Naive thymus-derived CD8-positive, alpha-beta T cell (primary cell): ENCODE measurements at regions not wholly inside any gene's neighbourhood (a gene's known extent, or its start where the extent isn't known, plus 50 kb on each side); places are given as distances from the start of the nearest gene placed in this dataset.

Experiments used
- ATAC-seq, 2 donors: fragments of 150-1000 bp; cut with Tn5 transposase in 1 of 2; sonication (Bioruptor Pico), chemical (Tn5 transposase) in 1 of 2; 1 replicate in 1 of 2; 2 replicates in 1 of 2; pipeline ENCODE4 v1.10.0; 2021; ENCODE audit warnings: mild to moderate bottlenecking in 2 of 2, moderate library complexity in 2 of 2
- POLR2A ChIA-PET: fragments of 350-600 bp; sonication (Branson Sonifier 250); formaldehyde crosslinking; loops from one replicate; lab custom pipeline; 2021; ENCODE audit warnings: antibody characterized with exemption; lab: Charles Lee
- DNase-seq, 10 donors: peaks; one replicate each; pipeline versions ENCODE4 v3.0.0 to v3.0.0-alpha.2; 2020 to 2022
- H3K27ac Mint-ChIP-seq, 10 donors: one replicate each; pipeline ENCODE4 v1.8.0; 2020 to 2022; ENCODE audit warnings: mild to moderate bottlenecking in 10 of 10, mixed read lengths in 10 of 10, moderate library complexity in 4 of 10, inconsistent platforms in 1 of 10
- H3K27me3 Mint-ChIP-seq, 5 donors: one replicate each; pipeline ENCODE4 v1.8.0; 2021 to 2022; ENCODE audit warnings: mixed read lengths in 5 of 5
- H3K36me3 Mint-ChIP-seq, 3 donors: one replicate each; pipeline ENCODE4 v1.8.0; 2020 to 2022; ENCODE audit warnings: mixed read lengths in 3 of 3, mild to moderate bottlenecking in 2 of 3, inconsistent platforms in 1 of 3
- H3K4me1 Mint-ChIP-seq, 4 donors: one replicate each; pipeline ENCODE4 v1.8.0; 2021 to 2022; ENCODE audit warnings: mixed read lengths in 4 of 4
- H3K4me3 Mint-ChIP-seq, 10 donors: one replicate each; pipeline ENCODE4 v1.8.0; 2020 to 2022; ENCODE audit warnings: mild to moderate bottlenecking in 10 of 10, mixed read lengths in 10 of 10, moderate library complexity in 6 of 10, inconsistent platforms in 1 of 10
- H3K9me3 Mint-ChIP-seq, 9 donors: one replicate each; pipeline ENCODE4 v1.8.0; 2020 to 2022; ENCODE audit warnings: mixed read lengths in 9 of 9, mild to moderate bottlenecking in 3 of 9, inconsistent platforms in 1 of 9, moderate library complexity in 1 of 9

DNA sequence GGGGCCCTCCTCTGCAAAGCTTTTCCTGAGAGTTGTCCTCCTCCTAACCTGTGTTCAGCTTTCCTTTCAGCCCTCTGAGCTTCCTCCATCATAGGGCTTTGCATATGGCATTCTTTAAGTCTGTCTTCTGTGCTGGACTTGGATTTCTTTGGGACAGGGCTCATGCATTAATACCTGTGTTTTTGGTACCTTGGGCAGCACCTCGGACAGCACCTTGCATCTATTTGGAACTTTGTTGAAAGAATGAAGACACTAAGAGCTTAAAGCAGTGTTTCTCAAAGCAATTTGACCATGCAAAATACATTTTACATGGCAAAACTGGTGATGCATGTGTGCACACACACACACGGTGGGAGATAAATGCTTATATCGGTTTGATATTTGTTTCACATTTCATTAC is 115.0 kb upstream of the SRRM4 start:
- no peak overlapping the region for H3K4me3 Mint-ChIP-seq
- H3K27ac Mint-ChIP-seq = no peak overlapping the region
- peaks cover 3 to 26% (median 16%) of the 10 kb centered on the region in 5 donors for H3K27me3 Mint-ChIP-seq
- H3K4me1 Mint-ChIP-seq = no peaks in the 10 kb centered on the region
- POLR2A ChIA-PET = no interaction called here
- no peak for ATAC-seq
- peaks cover 0 to 11% (median 4%) of the 10 kb centered on the region in 9 donors for H3K9me3 Mint-ChIP-seq
- DNase-seq = no peak
- H3K36me3 Mint-ChIP-seq = no peaks in the 10 kb centered on the region

DNA sequence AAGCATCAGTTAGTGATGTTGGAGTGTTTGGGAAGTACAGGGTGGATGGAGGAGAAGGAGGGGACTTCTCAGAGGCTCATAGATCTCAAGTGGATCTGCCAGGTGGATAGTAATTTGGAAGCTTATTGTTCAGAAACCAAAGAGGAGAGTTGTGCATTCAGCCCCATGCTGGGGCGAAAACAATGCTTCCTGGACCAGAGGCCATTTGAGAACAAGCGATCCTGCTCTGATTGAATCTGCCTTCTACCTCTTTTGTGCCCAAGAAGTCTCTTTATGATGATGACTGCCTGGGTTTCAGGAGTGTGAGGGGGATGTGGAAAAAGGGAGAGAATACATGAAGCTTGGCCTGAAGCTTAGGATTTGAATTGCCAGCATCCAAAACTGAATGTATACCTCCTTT is 110.8 kb upstream of the SRRM4 start:
- Mint-ChIP-seq H3K4me3 (no peak overlapping the region), H3K36me3 (no peaks in the 10 kb centered on the region), H3K27ac (no peak overlapping the region), H3K9me3 (peaks cover 0 to 6% (median 0%) of the 10 kb centered on the region in 9 donors), H3K27me3 (peaks cover 0 to 18% (median 7%) of the 10 kb centered on the region in 5 donors), H3K4me1 (no peaks in the 10 kb centered on the region)
- POLR2A ChIA-PET = no interaction called here
- ATAC-seq (no peak), DNase-seq (no peak)

DNA sequence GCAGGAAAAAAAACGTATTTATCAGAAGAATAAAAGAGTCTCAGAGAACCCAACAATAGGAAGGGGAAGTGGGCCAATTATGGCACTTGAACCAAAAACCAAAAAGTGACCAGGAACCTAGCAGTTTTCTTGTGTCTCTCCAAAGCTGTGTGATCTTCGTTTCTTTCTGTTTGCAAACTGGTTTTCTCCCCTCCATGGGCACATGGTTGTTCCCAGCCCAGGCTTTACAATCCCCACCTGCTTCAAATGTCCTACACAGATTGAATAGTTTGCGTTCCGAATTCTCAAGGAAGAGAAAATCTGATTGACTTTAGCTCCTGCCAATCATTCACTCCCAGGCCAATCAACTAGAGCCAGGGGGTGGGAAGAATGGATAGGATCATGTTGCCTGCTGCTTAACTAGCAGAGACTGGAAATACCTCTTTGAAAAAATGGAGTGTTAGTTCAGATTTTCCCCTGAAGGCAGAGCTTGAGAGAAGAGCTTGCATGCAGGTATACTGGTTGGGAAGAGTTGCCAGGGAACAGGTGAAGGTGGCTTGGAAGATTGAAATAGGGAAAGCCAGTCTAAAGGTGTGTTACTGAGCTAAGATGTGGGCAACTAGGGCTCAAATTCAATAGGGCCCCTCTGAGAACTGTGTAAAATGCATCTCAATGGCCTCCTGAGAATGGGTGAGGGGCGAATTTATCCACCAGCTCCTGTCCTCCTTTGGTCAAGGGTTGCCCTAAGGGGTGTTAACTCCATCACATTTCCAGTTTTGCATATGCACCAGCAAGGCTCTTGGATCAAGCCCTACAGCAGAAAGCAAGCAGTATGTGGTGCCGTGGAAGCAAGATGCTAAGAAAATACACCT is 106.4 kb upstream of the SRRM4 start:
- Mint-ChIP-seq H3K9me3 (peaks cover 0 to 4% (median 0%) of the 10 kb centered on the region in 9 donors), H3K27me3 (peaks cover 0 to 12% (median 2%) of the 10 kb centered on the region in 5 donors), H3K4me1 (no peaks in the 10 kb centered on the region), H3K4me3 (no peak overlapping the region), H3K27ac (no peak overlapping the region), H3K36me3 (no peaks in the 10 kb centered on the region)
- ATAC-seq (no peak), DNase-seq (no peak)
- POLR2A ChIA-PET = no interaction called here

DNA sequence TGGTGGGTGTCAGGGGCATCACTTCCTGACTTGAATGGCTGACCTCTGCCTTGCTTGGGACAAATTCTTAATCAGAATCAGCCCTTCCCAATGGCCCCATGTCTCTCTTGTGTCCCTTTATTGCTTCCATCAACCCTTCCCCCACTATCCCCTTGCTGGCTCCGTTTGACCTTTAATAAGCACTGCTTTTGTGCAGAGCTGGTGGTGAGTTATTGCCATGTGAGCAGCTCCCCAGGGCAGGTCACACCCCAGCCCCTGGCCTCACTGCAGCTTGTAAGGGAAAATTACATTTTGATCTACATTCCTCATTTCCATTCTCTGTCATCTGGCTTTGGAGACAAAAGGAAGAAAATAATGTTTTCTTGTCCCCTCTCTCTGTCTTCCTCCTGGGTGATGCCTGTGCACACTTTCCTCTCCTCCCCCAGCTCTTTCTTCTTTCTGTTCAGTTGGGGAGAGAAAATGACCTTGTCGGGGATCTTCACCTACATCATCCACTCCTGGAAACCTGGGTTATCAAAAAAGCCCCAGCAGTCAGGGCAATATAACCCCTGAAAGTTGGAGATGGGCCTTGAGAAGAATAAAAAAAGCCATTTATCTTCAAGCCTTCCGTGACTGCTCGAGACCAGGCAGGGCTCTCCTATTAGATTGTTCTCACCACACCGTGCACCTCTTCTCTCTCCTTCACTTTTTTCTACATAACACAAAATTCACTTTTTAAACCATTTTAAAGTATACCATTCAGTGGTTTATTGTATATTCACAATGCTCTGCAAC is 100.4 kb upstream of the SRRM4 start:
- no peaks in the 10 kb centered on the region for H3K36me3 Mint-ChIP-seq
- ATAC-seq (no peak), DNase-seq (no peak)
- H3K4me3 Mint-ChIP-seq = no peak overlapping the region
- POLR2A ChIA-PET = no interaction called here
- H3K27me3 Mint-ChIP-seq = peaks cover 0 to 8% (median 3%) of the 10 kb centered on the region in 5 donors
- no peak overlapping the region for H3K27ac Mint-ChIP-seq
- H3K4me1 Mint-ChIP-seq = no peaks in the 10 kb centered on the region
- H3K9me3 Mint-ChIP-seq = peaks cover 2 to 20% (median 5%) of the 10 kb centered on the region in 9 donors

DNA sequence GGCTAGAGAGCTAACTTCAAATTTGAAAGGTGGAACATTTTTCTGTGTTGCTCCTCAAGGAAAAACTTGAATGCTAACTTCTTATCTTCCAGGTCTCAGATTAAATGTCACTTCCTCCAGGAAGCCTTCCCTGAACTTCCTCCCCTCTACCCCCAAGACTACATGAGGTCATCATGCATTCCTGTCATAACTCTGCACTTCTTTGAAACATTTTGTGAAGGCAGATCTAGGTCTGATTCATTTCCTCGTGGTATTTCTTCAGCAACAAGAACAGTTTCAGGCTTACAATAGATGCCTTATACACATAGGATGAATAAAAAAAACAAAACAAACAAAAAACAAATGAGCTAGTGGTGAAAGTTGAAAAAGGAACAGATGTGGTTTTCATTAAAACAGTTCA is 97.1 kb upstream of the SRRM4 start:
- ATAC-seq (no peak), DNase-seq (no peak)
- H3K27me3 Mint-ChIP-seq = peaks cover under 1 to 8% (median 3%) of the 10 kb centered on the region in 5 donors
- POLR2A ChIA-PET = no interaction called here
- no peaks in the 10 kb centered on the region for H3K4me1 Mint-ChIP-seq
- no peak overlapping the region for H3K27ac Mint-ChIP-seq
- no peaks in the 10 kb centered on the region for H3K36me3 Mint-ChIP-seq
- H3K4me3 Mint-ChIP-seq = no peak overlapping the region
- H3K9me3 Mint-ChIP-seq = peaks cover 0 to 20% (median 5%) of the 10 kb centered on the region in 9 donors

DNA sequence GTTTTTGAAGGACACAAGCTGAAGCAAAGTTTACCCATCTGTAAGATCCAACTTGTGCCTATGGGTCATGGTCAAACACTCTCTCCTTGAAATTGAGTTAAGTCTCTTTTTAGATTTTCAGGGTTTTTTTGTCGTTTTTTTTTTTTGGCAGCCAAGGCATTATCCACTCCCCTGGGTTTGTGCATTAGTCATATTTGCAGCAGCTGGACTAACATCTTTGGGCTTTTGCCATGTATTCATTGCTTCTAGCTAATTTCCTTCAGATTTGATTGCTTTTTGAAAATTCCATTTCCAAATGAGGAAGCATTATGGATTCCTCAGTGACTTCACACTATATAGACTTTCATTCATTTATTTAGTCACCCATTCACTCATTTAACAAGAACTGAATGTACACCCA is 80.3 kb upstream of the SRRM4 start:
- H3K4me3 Mint-ChIP-seq = no peak overlapping the region
- peaks cover 0 to 19% (median 5%) of the 10 kb centered on the region in 9 donors for H3K9me3 Mint-ChIP-seq

DNA sequence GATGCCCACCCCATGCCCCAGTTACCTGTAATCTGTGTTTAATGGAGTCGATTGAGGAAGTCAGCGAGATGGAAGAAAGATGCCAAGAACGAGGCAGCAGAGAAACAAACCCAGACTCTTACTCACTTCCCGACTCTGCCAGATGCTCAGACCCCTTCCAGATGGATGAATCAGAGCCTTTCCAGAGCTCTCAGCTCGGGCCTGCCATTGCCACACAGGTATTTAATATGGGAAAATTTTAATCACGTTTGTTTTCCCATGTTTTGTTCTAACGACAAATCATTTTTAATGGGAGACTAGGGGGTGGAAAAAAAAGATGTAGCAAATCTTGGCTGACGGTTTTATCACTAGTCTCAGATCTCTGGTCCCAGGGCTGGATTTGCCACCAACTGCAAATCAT is 72.5 kb upstream of the SRRM4 start:
- Mint-ChIP-seq H3K4me3 (no peak overlapping the region), H3K36me3 (no peaks in the 10 kb centered on the region), H3K9me3 (peaks cover 0 to 26% (median 0%) of the 10 kb centered on the region in 9 donors), H3K27ac (no peak overlapping the region), H3K27me3 (peaks cover 0 to 4% (median 0%) of the 10 kb centered on the region in 5 donors), H3K4me1 (no peaks in the 10 kb centered on the region)
- DNase-seq (no peak), ATAC-seq (no peak)
- POLR2A ChIA-PET = no interaction called here

More for the DNA sequence above, 80.3 kb upstream of the SRRM4 start:
- POLR2A ChIA-PET = no interaction called here
- no peak overlapping the region for H3K27ac Mint-ChIP-seq
- H3K4me1 Mint-ChIP-seq = no peaks in the 10 kb centered on the region
- ATAC-seq (no peak), DNase-seq (no peak)
- H3K27me3 Mint-ChIP-seq = peaks cover 0 to 9% (median 0%) of the 10 kb centered on the region in 5 donors
- H3K36me3 Mint-ChIP-seq = no peaks in the 10 kb centered on the region

DNA sequence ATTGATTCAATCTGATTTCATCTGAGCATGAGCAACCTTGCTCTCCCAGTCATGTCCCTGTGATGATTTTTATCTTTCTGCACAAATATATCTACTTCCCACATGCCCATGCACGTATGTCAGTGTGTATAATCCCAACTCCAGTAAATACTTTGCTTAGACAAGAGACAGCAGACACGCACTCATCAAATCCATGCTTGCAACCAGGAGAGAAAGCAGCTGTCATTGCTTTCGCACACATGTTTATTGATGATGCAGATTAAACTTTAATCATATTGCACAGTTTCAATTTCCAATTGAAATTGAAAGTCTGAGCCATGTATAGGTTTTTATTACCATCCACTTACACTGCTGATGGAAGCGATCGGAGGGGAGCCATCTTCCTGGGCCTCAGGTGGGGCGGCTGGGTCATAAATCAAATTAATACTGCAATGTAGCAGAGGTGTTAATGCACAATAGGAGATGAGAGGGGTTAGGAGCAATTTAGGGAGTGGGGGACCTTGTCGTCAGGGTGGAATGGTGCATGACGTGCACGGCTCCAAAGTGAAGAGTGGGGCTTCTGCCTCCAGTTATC is 68.6 kb upstream of the SRRM4 start:
- Mint-ChIP-seq H3K4me3 (no peak overlapping the region), H3K27me3 (peaks cover 0 to 4% (median 0%) of the 10 kb centered on the region in 5 donors), H3K36me3 (no peaks in the 10 kb centered on the region), H3K9me3 (peaks cover 0 to 3% (median 0%) of the 10 kb centered on the region in 9 donors), H3K27ac (no peak overlapping the region), H3K4me1 (no peaks in the 10 kb centered on the region)
- ATAC-seq (no peak), DNase-seq (no peak)
- POLR2A ChIA-PET = no interaction called here

DNA sequence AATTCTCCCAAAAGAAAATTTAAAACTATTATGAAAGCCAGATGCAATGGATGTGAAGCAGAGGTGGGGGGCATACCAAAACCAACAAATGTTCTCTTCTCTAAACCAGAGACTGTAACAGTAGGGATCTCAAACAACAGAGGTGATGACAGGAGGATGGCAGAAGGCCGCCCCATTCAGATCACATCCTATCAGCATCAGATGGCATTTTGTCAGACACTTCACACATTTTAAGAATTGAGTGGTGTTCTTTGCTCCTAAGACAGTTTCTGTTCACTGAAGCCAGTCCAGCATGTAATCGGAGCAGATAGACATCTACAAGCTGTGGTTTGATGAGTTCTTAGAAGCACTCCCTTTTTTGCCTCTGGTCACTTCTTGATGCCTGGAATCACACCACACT is 59.6 kb upstream of the SRRM4 start:
- ATAC-seq (no peak), DNase-seq (no peak)
- no peak overlapping the region for H3K4me3 Mint-ChIP-seq
- POLR2A ChIA-PET = no interaction called here
- peaks cover 0 to 10% (median 2%) of the 10 kb centered on the region in 9 donors for H3K9me3 Mint-ChIP-seq
- no peaks in the 10 kb centered on the region for H3K36me3 Mint-ChIP-seq
- no peaks in the 10 kb centered on the region for H3K4me1 Mint-ChIP-seq
- H3K27me3 Mint-ChIP-seq = peaks cover 2 to 16% (median 4%) of the 10 kb centered on the region in 5 donors
- H3K27ac Mint-ChIP-seq = no peak overlapping the region

DNA sequence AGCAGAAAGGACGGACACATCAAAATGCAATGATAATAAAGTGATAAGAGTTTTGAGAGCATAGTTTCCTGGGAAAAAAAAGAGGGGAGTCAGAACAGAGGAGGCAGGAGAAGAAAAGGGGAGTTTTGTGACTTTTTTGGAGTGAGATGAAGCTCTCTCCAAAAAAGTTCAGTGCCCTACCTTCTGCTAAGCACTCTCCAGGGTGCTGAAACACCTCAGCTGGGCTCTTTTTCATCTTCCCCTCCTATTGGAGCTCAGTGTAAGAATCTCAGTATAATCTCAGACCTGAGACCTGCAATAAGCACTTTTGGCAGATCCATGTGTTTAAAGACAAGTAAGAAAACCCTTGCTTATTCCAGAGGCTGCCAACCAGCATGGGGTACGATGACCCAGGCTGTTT is 58.9 kb upstream of the SRRM4 start:
- Mint-ChIP-seq H3K27ac (no peak overlapping the region), H3K4me3 (no peak overlapping the region), H3K4me1 (no peaks in the 10 kb centered on the region)

DNA sequence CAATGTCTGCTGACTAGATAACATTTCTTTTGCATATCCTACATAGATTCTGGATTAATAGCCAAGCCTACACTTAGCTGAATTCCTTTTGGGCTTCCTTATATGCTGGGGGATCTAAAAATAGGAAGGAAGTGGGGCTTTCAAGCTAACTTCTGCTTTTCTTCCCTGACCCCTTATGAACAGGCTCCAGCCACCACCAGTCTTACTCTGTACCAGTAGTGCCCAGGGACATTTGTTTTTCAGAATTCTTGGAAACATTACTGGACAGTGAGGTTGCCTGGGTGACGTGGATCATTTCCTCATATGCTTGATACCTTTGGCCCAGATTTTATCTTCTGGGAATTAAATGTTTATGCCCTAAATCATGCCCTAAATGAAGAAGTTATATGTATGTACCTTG is 55.9 kb upstream of the SRRM4 start:
- POLR2A ChIA-PET = no interaction called here
- DNase-seq (no peak), ATAC-seq (no peak)
- Mint-ChIP-seq H3K36me3 (no peaks in the 10 kb centered on the region), H3K9me3 (peaks cover 0 to 26% (median 6%) of the 10 kb centered on the region in 9 donors), H3K27ac (no peak overlapping the region), H3K27me3 (peaks cover 2 to 16% (median 5%) of the 10 kb centered on the region in 5 donors), H3K4me1 (peaks cover 0 to 2% (median 0%) of the 10 kb centered on the region in 4 donors), H3K4me3 (no peak overlapping the region)

More for the DNA sequence above, 58.9 kb upstream of the SRRM4 start:
- POLR2A ChIA-PET = no interaction called here
- no peak for DNase-seq
- no peak for ATAC-seq
- Mint-ChIP-seq H3K9me3 (peaks cover 0 to 9% (median 4%) of the 10 kb centered on the region in 9 donors), H3K36me3 (no peaks in the 10 kb centered on the region), H3K27me3 (peaks cover 2 to 16% (median 4%) of the 10 kb centered on the region in 5 donors)

DNA sequence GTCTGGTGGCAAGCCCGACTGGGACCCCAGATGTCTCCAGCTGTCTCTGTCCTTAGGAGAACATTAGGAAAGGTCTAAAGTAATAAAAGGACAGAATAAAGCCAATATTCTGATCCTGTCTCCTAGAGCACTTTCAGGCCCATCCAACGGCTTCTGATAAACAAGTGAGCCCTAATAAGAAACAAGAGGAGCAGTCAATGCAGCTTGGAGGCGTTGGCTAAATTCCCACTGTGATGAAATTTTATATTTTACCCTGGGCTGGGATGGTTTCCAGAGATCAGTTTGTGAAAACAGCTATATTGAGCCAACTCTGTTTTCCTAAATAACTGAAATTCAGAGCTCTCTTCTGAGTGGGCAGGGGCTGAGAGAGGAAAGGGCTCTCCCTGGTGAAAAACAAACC is 55.5 kb upstream of the SRRM4 start:
- POLR2A ChIA-PET = no interaction called here
- H3K36me3 Mint-ChIP-seq = no peaks in the 10 kb centered on the region
- no peak for ATAC-seq
- peaks cover 0 to 26% (median 6%) of the 10 kb centered on the region in 9 donors for H3K9me3 Mint-ChIP-seq
- no peak for DNase-seq
- H3K4me3 Mint-ChIP-seq = no peak overlapping the region
- H3K4me1 Mint-ChIP-seq = peaks cover 0 to 2% (median 0%) of the 10 kb centered on the region in 4 donors
- peaks cover 2 to 16% (median 5%) of the 10 kb centered on the region in 5 donors for H3K27me3 Mint-ChIP-seq
- H3K27ac Mint-ChIP-seq = no peak overlapping the region
